Prostate gland (tissue), 2 donors: ENCODE measurements at regions not wholly inside any gene's neighbourhood (a gene's known extent, or its start where the extent isn't known, plus 50 kb on each side); places are given as distances from the start of the nearest gene placed in this dataset.

ENCODE experiments used
- DNase-seq: peaks from one replicate; pipeline ENCODE4 v3.0.0-alpha.2; 2019; ENCODE audit warnings: low spot score
- H3K27ac ChIP-seq, 2 donors: fragments of 200-600 bp; sonication (generic); 2 replicates each; pipeline ENCODE4 v1.5.1; 2017 to 2019
- H3K27me3 ChIP-seq: fragments of 200-600 bp; sonication (generic); replicated peaks from 2 replicates; pipeline ENCODE4 v1.5.1; 2019; ENCODE audit not compliant: insufficient read depth
- H3K36me3 ChIP-seq, 2 donors: fragments of 200-600 bp; sonication (generic); 1 replicate in 1 of 2; 2 replicates in 1 of 2; pipeline versions ENCODE4 v1.5.1 to v1.8.1; 2017 to 2019
- H3K4me1 ChIP-seq: fragments of 200-600 bp; sonication (generic); replicated peaks from 2 replicates; pipeline ENCODE4 v1.5.1; 2019
- H3K4me3 ChIP-seq, 2 donors: fragments of 200-600 bp; sonication (generic); 2 replicates each; pipeline ENCODE4 v1.5.1; 2017 to 2019
- H3K9me3 ChIP-seq: fragments of 200-600 bp; sonication (generic); 2 replicates; pipeline ENCODE4 v1.5.1; 2017
- CTCF ChIP-seq, 4 experiments: fragments of 200-600 bp in 2 of 4; fragments of 450-650 bp in 2 of 4; sonication (generic) in 2 of 4; IDR thresholded peaks; 1 replicate in 3 of 4; 2 replicates in 1 of 4; pipeline ENCODE4 v1.5.1; 2016 to 2019; ENCODE audit warnings: antibody characterized with exemption in 4 of 4, mild to moderate bottlenecking in 2 of 4, moderate library complexity in 2 of 4
- POLR2A ChIP-seq: fragments of 450-650 bp; IDR thresholded peaks from one replicate; pipeline ENCODE4 v1.6.1; 2016; ENCODE audit warnings: antibody characterized with exemption, mild to moderate bottlenecking
- POLR2AphosphoS5 ChIP-seq: sonication (generic); formaldehyde crosslinking; IDR thresholded peaks from one replicate; pipeline ENCODE4 v1.6.1; 2017; ENCODE audit warnings: antibody characterized with exemption
- WGBS: methylation state at CpG from one replicate; pipeline ENCODE4 v1.1.5; 2018; 5-methylcytosine and 5-hydroxymethylcytosine counted together
- intact Hi-C: fragments of 100-400 bp; cut with DNase I; formaldehyde crosslinking; loops from one replicate; pipeline ENCODE4 v1.14.2; 2022

- TF ChIP-seq CTCF (IDR thresholded peaks at IDR 0.05) = no peak
- TF ChIP-seq POLR2A = no peak
- no peak for TF ChIP-seq POLR2AphosphoS5
- intact Hi-C loops = no loop called here
- H3K27ac ChIP-seq = no peak overlapping the region
Observed at GRCh38 chr11:29486301-29486700, 530.5 kb downstream of the KCNA4 start.

GRCh38 chr11:29485641-29486040, 531.2 kb downstream of the KCNA4 start:
- no peaks in the 10 kb centered on the region for H3K4me1 ChIP-seq
- no peak overlapping the region for H3K4me3 ChIP-seq
- intact Hi-C loops = no loop called here
- no peaks in the 10 kb centered on the region for H3K9me3 ChIP-seq
- no peak for DNase-seq
- H3K36me3 ChIP-seq = no peaks in the 10 kb centered on the region
- no peaks in the 10 kb centered on the region for H3K27me3 ChIP-seq
- TF ChIP-seq POLR2A (no peak), CTCF (IDR thresholded peaks at IDR 0.05) (no peak), POLR2AphosphoS5 (no peak)
- H3K27ac ChIP-seq = no peak overlapping the region
- 85% methylated on average over 4 of the region's 4 CpGs for WGBS

More at GRCh38 chr11:29486301-29486700, 530.5 kb downstream of the KCNA4 start:
- no peaks in the 10 kb centered on the region for H3K27me3 ChIP-seq
- no peak for DNase-seq
- no peak overlapping the region for H3K4me3 ChIP-seq
- H3K9me3 ChIP-seq = no peaks in the 10 kb centered on the region
- H3K4me1 ChIP-seq = no peaks in the 10 kb centered on the region
- H3K36me3 ChIP-seq = no peaks in the 10 kb centered on the region

DNA sequence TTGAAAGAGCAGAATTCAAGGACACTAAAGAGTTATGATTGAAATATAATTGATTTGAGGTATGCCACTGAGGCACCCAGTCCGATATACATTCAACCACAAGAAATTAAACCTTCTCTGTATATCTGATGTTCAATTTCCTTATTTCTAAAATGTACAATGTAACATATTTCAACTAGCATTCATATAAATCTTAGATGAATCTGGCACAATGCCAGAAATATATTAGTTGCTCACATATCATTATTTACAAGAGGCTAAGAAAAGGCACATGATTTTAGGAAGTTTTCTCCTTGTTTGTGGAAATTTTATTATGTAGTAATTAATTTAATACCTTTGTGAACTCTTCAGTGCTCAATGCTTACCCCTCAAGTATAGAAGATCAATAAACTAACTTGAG, 532.3 kb downstream of the KCNA4 start:
- H3K36me3 ChIP-seq = no peaks in the 10 kb centered on the region
- H3K27me3 ChIP-seq = no peaks in the 10 kb centered on the region
- H3K9me3 ChIP-seq = no peaks in the 10 kb centered on the region
- intact Hi-C loops = no loop called here
- WGBS = 95% methylated on average over 1 of the region's 1 CpG
- DNase-seq = no peak
- H3K4me3 ChIP-seq = no peak overlapping the region
- H3K4me1 ChIP-seq = no peaks in the 10 kb centered on the region
- TF ChIP-seq CTCF (IDR thresholded peaks at IDR 0.05) (no peak), POLR2AphosphoS5 (no peak), POLR2A (no peak)
- no peak overlapping the region for H3K27ac ChIP-seq

- WGBS = 89% methylated on average over 2 of the region's 2 CpGs
- intact Hi-C loops = no loop called here
- H3K27me3 ChIP-seq = no peaks in the 10 kb centered on the region
- H3K4me3 ChIP-seq = no peak overlapping the region
- no peak for DNase-seq
- H3K36me3 ChIP-seq = no peaks in the 10 kb centered on the region
- no peaks in the 10 kb centered on the region for H3K9me3 ChIP-seq
- H3K27ac ChIP-seq = no peak overlapping the region
- no peaks in the 10 kb centered on the region for H3K4me1 ChIP-seq
- no peak for TF ChIP-seq POLR2A
- no peak for TF ChIP-seq POLR2AphosphoS5
- TF ChIP-seq CTCF (IDR thresholded peaks at IDR 0.05) = no peak
Observed at GRCh38 chr11:29483831-29484230, 533.0 kb downstream of the KCNA4 start.

DNA sequence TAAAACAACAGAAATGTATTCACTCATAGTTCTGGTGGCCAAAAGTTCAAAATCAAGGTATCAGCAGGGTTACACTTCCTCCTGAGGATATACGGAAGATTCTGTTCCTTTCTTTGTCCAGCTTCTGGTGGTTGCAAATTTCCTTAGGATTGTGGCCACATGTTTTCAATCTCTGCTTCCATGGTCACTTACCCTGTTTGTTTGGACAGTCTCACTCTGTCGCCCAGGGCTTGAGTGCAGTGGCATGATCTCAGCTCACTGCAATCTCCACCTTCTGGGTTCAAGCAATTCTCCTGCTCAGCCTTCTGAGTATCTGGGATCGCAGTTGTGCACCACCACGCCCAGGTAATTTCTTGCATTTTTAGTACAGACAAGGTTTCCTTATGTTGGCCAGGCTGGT, 534.3 kb downstream of the KCNA4 start:
- intact Hi-C loops = no loop called here
- no peak for TF ChIP-seq POLR2AphosphoS5
- H3K27ac ChIP-seq = no peak overlapping the region
- H3K9me3 ChIP-seq = no peaks in the 10 kb centered on the region
- 60% methylated on average over 4 of the region's 4 CpGs for WGBS
- H3K4me1 ChIP-seq = no peaks in the 10 kb centered on the region
- no peaks in the 10 kb centered on the region for H3K36me3 ChIP-seq
- DNase-seq = no peak
- H3K27me3 ChIP-seq = no peaks in the 10 kb centered on the region
- H3K4me3 ChIP-seq = no peak overlapping the region
